ENCODE measurements at regions not wholly inside any gene's neighbourhood (a gene's known extent, or its start where the extent isn't known, plus 50 kb on each side); places are given as distances from the start of the nearest gene placed in this dataset.

- WGBS (ENCODE audit: insufficient coverage, low coverage, missing lambda C conversion rate) = 18% methylated on average over 19 of the region's 19 CpGs
- Histone ChIP-seq H4K20me1 (replicated peaks; ENCODE audit: control insufficient read depth, insufficient read depth, low read length) (no peaks in the 10 kb centered on the region), H3K9me1 (ENCODE audit: control insufficient read depth, insufficient read depth, low read length) (no peaks in the 10 kb centered on the region), H3K79me2 (ENCODE audit: control insufficient read depth, insufficient read depth, low read length) (no peaks in the 10 kb centered on the region), H3K4me3 (no peak overlapping the region), H3K36me3 (ENCODE audit: control insufficient read depth, insufficient read depth, low read length) (no peaks in the 10 kb centered on the region), H2AFZ (ENCODE audit: low read depth, low read length) (peak overlapping the region; percentile 69), H3K9me3 (replicated peaks; ENCODE audit: control insufficient read depth, insufficient read depth, low read depth, low read length) (no peaks in the 10 kb centered on the region), H3K27me3 (ENCODE audit: control insufficient read depth in 2 of 2, insufficient read depth in 2 of 2, low read length in 2 of 2) (peaks cover 16 to 30% of the 10 kb centered on the region in 2 experiments), H3K9ac (ENCODE audit: insufficient read depth in 1 of 2, low read depth in 2 of 2, low read length in 2 of 2) (no peak overlapping the region), H3K27ac (ENCODE audit: extremely low read depth, low read depth, low read length) (no peak overlapping the region), H3K4me1 (replicated peaks in 1 of 2; ENCODE audit: control insufficient read depth in 2 of 2, insufficient read depth in 2 of 2, low read length in 2 of 2) (peaks cover 0 to 10% of the 10 kb centered on the region in 2 experiments; a peak in 3 of 5 replicates), H3K4me2 (ENCODE audit: insufficient read depth, low read length) (peak overlapping the region; percentile 28; the same call in 1 of the 2 replicates)
- intact Hi-C loops (cut with micrococcal nuclease) (loop anchor here (10.0 kb wide), 1 partner anchor 303 kb away; no protein-coding TSS in a partner anchor), in situ Hi-C loops (cut with MboI) (loop anchor here (5.0 to 25.0 kb wide), 3 partner anchors 105 to 420 kb away; partner anchors contain the start of gene RSPH3)
- BruUV-seq (replicated peaks) = no TSS peak
- FAIRE-seq (no peak), DNase-seq (ENCODE audit: extremely low read depth in 1 of 4, low spot score in 3 of 4) (no peak), ATAC-seq (no peak)
- ChIA-PET CTCF (ENCODE audit: low intra/inter-chr PET ratio) (interaction anchor here (0.6 kb wide), 1 partner anchor 1361 kb away, joined by 4 read pairs; no protein-coding TSS in a partner anchor), POLR2A (interaction anchor here (0.6 to 1.9 kb wide), 4 partner anchors 11 to 400 kb away, joined by 3 to 5 read pairs (median 4); no protein-coding TSS in a partner anchor)
- no peak for TF ChIP-seq KLF1 (tag; IDR thresholded peaks at IDR 0.05)
- TF ChIP-seq CBX1 (IDR thresholded peaks at IDR 0.05; ENCODE audit: low read depth) = peak; percentile 72; the same call in 1 of the 2 replicates
- peak; percentile 56; the same call in 1 of the 2 replicates for TF ChIP-seq FOSL1 (tag; conservative IDR thresholded peaks at IDR 0.05)
- TF ChIP-seq NFE2 (IDR thresholded peaks at IDR 0.05; ENCODE audit: low read depth) = 0 out of 2 replicates have a peak, but pooled peaks have one; percentile 2
- TF ChIP-seq SMARCA5 (IDR thresholded peaks at IDR 0.05) = peak; percentile 60; the same call in 1 of the 2 replicates
- TF ChIP-seq MEF2A (IDR thresholded peaks at IDR 0.05; ENCODE audit: control insufficient read depth, low read depth, low read length) = no peak
- TF ChIP-seq ZNF384 (IDR thresholded peaks at IDR 0.05; ENCODE audit: low read depth, low read length) = peak; percentile 67; the same call in 1 of the 2 replicates
- no peak for TF ChIP-seq RBM39 (optimal IDR thresholded peaks at IDR 0.05; ENCODE audit: low read depth, low read length)
- TF ChIP-seq ZNF224 (CRISPR knock-in tag; IDR thresholded peaks at IDR 0.05) = no peak
- TF ChIP-seq KDM1A (IDR thresholded peaks at IDR 0.05) = peak in 1 of 2 experiments; percentile 46; a peak in 1 of 4 replicates
- TF ChIP-seq ZNF407 (IDR thresholded peaks at IDR 0.05; ENCODE audit: low read depth) = no peak
- TF ChIP-seq ATF3 (IDR thresholded peaks at IDR 0.05) = peak; percentile 25; the same call in 1 of the 2 replicates
- TF ChIP-seq ATF3 (CRISPR knock-in tag; conservative IDR thresholded peaks at IDR 0.05) = no peak
Observed at GRCh38 chr6:159107451-159108260, 61.5 kb upstream of the FNDC1 start.
